ENCODE measurements at regions not wholly inside any gene's neighbourhood (a gene's known extent, or its start where the extent isn't known, plus 50 kb on each side); places are given as distances from the start of the nearest gene placed in this dataset.

DNA sequence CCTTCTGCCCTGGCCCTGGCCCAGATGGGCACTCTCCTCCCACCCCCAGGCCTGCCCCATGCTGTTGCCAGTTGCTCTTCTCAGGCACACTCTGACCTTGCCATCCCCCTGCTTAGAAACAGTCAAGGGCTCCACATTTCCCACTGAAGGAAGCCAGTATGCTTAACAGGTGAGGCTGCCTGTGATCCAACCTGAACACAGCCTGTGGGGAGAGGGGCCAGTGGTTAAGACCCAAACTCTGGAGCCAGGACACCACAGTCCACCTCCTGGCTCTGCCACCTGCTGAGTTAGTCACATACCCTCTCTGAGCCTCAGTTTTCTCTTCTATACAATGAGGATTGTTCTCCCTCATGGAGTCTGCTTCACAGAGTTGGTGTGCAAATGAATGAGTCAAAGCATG lies 526.9 kb downstream of the MATN1 start:
- Histone ChIP-seq H3K27ac (no peak overlapping the region), H3K9me3 (no peaks in the 10 kb centered on the region), H3K27me3 (no peaks in the 10 kb centered on the region), H3K4me3 (replicated peaks in 1 of 3) (no peak overlapping the region), H3K4me1 (no peaks in the 10 kb centered on the region), H3K36me3 (no peaks in the 10 kb centered on the region)
- TF ChIP-seq CTCF (IDR thresholded peaks at IDR 0.05) (no peak), POLR2A (IDR thresholded peaks at IDR 0.05) (no peak)
- intact Hi-C loops (cut with DNase I) = no loop called here
- DNase-seq = no peak

DNA sequence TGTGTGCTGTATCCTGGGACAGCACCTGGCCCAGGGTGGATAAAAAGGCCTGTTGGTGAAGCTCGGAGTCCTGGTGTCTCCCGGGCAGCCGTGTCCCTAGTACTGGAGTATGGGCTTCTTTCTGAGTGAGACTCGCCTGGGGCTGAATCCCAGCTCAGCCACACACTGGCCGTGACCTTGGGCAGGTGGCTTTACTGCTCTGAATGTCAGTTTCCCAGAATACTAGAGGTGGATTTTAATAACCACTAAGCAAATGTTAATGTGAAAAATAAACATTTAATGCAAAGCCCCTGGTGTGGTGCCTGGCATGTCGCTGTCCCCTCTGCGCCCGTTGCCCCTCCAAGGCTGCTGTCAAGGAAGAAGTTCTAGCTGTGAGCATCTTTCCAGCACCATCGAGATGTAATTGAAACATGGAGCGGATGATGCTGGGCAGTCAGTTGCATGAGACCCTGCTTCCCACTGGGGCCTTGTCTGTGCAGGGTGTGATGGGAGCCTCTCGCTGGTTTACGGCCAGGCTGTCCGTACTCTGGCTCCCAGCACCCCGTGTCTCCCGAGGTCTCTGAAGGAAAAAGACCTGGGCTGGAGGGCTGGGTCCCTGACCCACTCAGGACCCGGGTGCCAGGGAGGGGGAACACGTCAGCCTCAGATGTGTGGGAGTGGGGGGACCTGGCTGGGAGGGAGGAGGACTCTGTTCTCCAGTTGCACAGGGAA lies 527.8 kb downstream of the MATN1 start:
- H3K27ac ChIP-seq = no peak overlapping the region
- intact Hi-C loops (cut with DNase I) = no loop called here
- H3K9me3 ChIP-seq = no peaks in the 10 kb centered on the region
- no peak for DNase-seq
- no peaks in the 10 kb centered on the region for H3K36me3 ChIP-seq
- H3K27me3 ChIP-seq = no peaks in the 10 kb centered on the region
- H3K4me1 ChIP-seq = peaks cover 0 to 2% of the 10 kb centered on the region in 2 donors
- TF ChIP-seq POLR2A (IDR thresholded peaks at IDR 0.05) = no peak
- no peak for TF ChIP-seq CTCF (IDR thresholded peaks at IDR 0.05)
- H3K4me3 ChIP-seq (replicated peaks in 1 of 3) = no peak overlapping the region
- WGBS, 2 donors = 85 to 89% methylated on average over 14 to 17 of the region's 17 CpGs

- no peak for DNase-seq
- intact Hi-C loops (cut with DNase I) = no loop called here
- WGBS, 2 donors = 70 to 79% methylated on average over 7 to 8 of the region's 8 CpGs
Observed at GRCh38 chr1:30194741-30195423, 528.5 kb downstream of the MATN1 start.

GRCh38 chr1:30194046-30194619 lies 529.3 kb downstream of the MATN1 start:
- DNase-seq = no peak
- intact Hi-C loops (cut with DNase I) = no loop called here
- no peaks in the 10 kb centered on the region for H3K27me3 ChIP-seq
- no peaks in the 10 kb centered on the region for H3K36me3 ChIP-seq
- no peak overlapping the region for H3K4me3 ChIP-seq (replicated peaks in 1 of 3)
- H3K4me1 ChIP-seq = peaks cover 0 to 4% of the 10 kb centered on the region in 2 donors
- no peak overlapping the region for H3K27ac ChIP-seq
- WGBS, 2 donors = 54 to 58% methylated on average over 6 of the region's 6 CpGs
- H3K9me3 ChIP-seq = no peaks in the 10 kb centered on the region
- no peak for TF ChIP-seq CTCF (IDR thresholded peaks at IDR 0.05)
- no peak for TF ChIP-seq POLR2A (IDR thresholded peaks at IDR 0.05)

More at GRCh38 chr1:30194741-30195423, 528.5 kb downstream of the MATN1 start:
- H3K9me3 ChIP-seq = no peaks in the 10 kb centered on the region
- no peak overlapping the region for H3K27ac ChIP-seq
- H3K4me3 ChIP-seq (replicated peaks in 1 of 3) = no peak overlapping the region
- H3K27me3 ChIP-seq = no peaks in the 10 kb centered on the region
- no peak for TF ChIP-seq CTCF (IDR thresholded peaks at IDR 0.05)
- TF ChIP-seq POLR2A (IDR thresholded peaks at IDR 0.05) = no peak
- H3K36me3 ChIP-seq = no peaks in the 10 kb centered on the region
- H3K4me1 ChIP-seq = peaks cover 0 to 4% of the 10 kb centered on the region in 2 donors

Data from thyroid gland (tissue), 4 donors.